ENCODE measurements at regions not wholly inside any gene's neighbourhood (a gene's known extent, or its start where the extent isn't known, plus 50 kb on each side); places are given as distances from the start of the nearest gene placed in this dataset.

- WGBS (ENCODE audit: insufficient coverage) = 100% methylated on average over 1 of the region's 2 CpGs
These were observed 155.3 kb upstream of the INHBA start for GRCh38 chr7:41858201-41858600.

GRCh38 chr7:41855798-41856197, 152.9 kb upstream of the INHBA start:
- H3K4me3 Mint-ChIP-seq = no peak overlapping the region
- no peak overlapping the region for H3K4me3 ChIP-seq (ENCODE audit: control extremely low read depth in 1 of 5, extremely low read depth in 1 of 5, insufficient read depth in 1 of 5, low read depth in 2 of 5, low read length in 4 of 5)
- H3K4me1 ChIP-seq (ENCODE audit: control insufficient read depth in 2 of 2, insufficient read depth in 2 of 2, low read length in 2 of 2) = no peaks in the 10 kb centered on the region
- no peaks in the 10 kb centered on the region for H3K27me3 Mint-ChIP-seq
- no peaks in the 10 kb centered on the region for H3K9me3 Mint-ChIP-seq (ENCODE audit: insufficient read depth)
- ATAC-seq (ENCODE audit: low read depth) = no peak
- H3K4me1 Mint-ChIP-seq = no peaks in the 10 kb centered on the region
- WGBS (ENCODE audit: insufficient coverage) = no CpG with 5 or more reads among the region's 1 CpG
- intact Hi-C loops (cut with micrococcal nuclease) = no loop called here
- no peak overlapping the region for H3K27ac ChIP-seq (ENCODE audit: low read length in 2 of 2)
- no peaks in the 10 kb centered on the region for H3K9me3 ChIP-seq (ENCODE audit: control extremely low read depth in 1 of 3, control insufficient read depth in 2 of 3, insufficient read depth in 1 of 3, low read length in 2 of 3)
- no peak overlapping the region for H3K4me2 ChIP-seq (replicated peaks; ENCODE audit: low read depth, low read length, poor library complexity, severe bottlenecking)
- no peaks in the 10 kb centered on the region for H4K20me1 ChIP-seq (ENCODE audit: control insufficient read depth, insufficient read depth, low read length, poor library complexity, severe bottlenecking)
- DNase-seq = no peak
- ChIA-PET POLR2A (no interaction called here), CTCF (no interaction called here)
- no peaks in the 10 kb centered on the region for H3K79me2 ChIP-seq (ENCODE audit: control insufficient read depth, insufficient read depth, low read length)
- no peak overlapping the region for H2AFZ ChIP-seq (ENCODE audit: insufficient read depth, low read depth, low read length, poor library complexity, severe bottlenecking)
- H3K9ac ChIP-seq (ENCODE audit: low read length) = no peak overlapping the region
- H3K27me3 ChIP-seq (replicated peaks in 1 of 4; ENCODE audit: control extremely low read depth in 1 of 4, control insufficient read depth in 3 of 4, insufficient read depth in 4 of 4, low read length in 3 of 4) = no peaks in the 10 kb centered on the region
- H3K36me3 ChIP-seq (replicated peaks in 1 of 2; ENCODE audit: control extremely low read depth in 1 of 2, control insufficient read depth in 1 of 2, extremely low read depth in 1 of 2, insufficient read depth in 2 of 2, low read length in 1 of 2) = no peaks in the 10 kb centered on the region
- no peak overlapping the region for H3K27ac Mint-ChIP-seq
- TF ChIP-seq, protein P1, sequence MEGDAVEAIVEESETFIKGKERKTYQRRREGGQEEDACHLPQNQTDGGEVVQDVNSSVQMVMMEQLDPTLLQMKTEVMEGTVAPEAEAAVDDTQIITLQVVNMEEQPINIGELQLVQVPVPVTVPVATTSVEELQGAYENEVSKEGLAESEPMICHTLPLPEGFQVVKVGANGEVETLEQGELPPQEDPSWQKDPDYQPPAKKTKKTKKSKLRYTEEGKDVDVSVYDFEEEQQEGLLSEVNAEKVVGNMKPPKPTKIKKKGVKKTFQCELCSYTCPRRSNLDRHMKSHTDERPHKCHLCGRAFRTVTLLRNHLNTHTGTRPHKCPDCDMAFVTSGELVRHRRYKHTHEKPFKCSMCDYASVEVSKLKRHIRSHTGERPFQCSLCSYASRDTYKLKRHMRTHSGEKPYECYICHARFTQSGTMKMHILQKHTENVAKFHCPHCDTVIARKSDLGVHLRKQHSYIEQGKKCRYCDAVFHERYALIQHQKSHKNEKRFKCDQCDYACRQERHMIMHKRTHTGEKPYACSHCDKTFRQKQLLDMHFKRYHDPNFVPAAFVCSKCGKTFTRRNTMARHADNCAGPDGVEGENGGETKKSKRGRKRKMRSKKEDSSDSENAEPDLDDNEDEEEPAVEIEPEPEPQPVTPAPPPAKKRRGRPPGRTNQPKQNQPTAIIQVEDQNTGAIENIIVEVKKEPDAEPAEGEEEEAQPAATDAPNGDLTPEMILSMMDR (IDR thresholded peaks at IDR 0.05) = no peak
- no peak for TF ChIP-seq EZH2 (IDR thresholded peaks at IDR 0.05; ENCODE audit: borderline replicate concordance, insufficient read depth, low read depth, low read length, poor library complexity, severe bottlenecking)

More at GRCh38 chr7:41858201-41858600, 155.3 kb upstream of the INHBA start:
- no peaks in the 10 kb centered on the region for H3K9me3 ChIP-seq (ENCODE audit: control extremely low read depth in 1 of 3, control insufficient read depth in 2 of 3, insufficient read depth in 1 of 3, low read length in 2 of 3)
- POLR2A ChIA-PET = no interaction called here
- no peaks in the 10 kb centered on the region for H3K27me3 Mint-ChIP-seq
- no peaks in the 10 kb centered on the region for H3K79me2 ChIP-seq (ENCODE audit: control insufficient read depth, insufficient read depth, low read length)
- intact Hi-C loops (cut with micrococcal nuclease) = no loop called here
- H3K4me3 Mint-ChIP-seq = no peak overlapping the region
- DNase-seq (no peak), ATAC-seq (ENCODE audit: low read depth) (no peak)
- H3K9ac ChIP-seq (ENCODE audit: low read length) = no peak overlapping the region
- no peaks in the 10 kb centered on the region for H3K27me3 ChIP-seq (replicated peaks in 1 of 4; ENCODE audit: control extremely low read depth in 1 of 4, control insufficient read depth in 3 of 4, insufficient read depth in 4 of 4, low read length in 3 of 4)
- no peak for TF ChIP-seq EZH2 (IDR thresholded peaks at IDR 0.05; ENCODE audit: borderline replicate concordance, insufficient read depth, low read depth, low read length, poor library complexity, severe bottlenecking)
- TF ChIP-seq, protein P1 (IDR thresholded peaks at IDR 0.05) = no peak
- CTCF ChIA-PET = no interaction called here
- H3K4me1 ChIP-seq (ENCODE audit: control insufficient read depth in 2 of 2, insufficient read depth in 2 of 2, low read length in 2 of 2) = peaks cover 6 to 7% of the 10 kb centered on the region in 2 donors
- no peak overlapping the region for H3K27ac Mint-ChIP-seq
- H3K27ac ChIP-seq (ENCODE audit: low read length in 2 of 2) = no peak overlapping the region
- H3K36me3 ChIP-seq (replicated peaks in 1 of 2; ENCODE audit: control extremely low read depth in 1 of 2, control insufficient read depth in 1 of 2, extremely low read depth in 1 of 2, insufficient read depth in 2 of 2, low read length in 1 of 2) = no peaks in the 10 kb centered on the region
- H3K4me2 ChIP-seq (replicated peaks; ENCODE audit: low read depth, low read length, poor library complexity, severe bottlenecking) = no peak overlapping the region
- no peak overlapping the region for H2AFZ ChIP-seq (ENCODE audit: insufficient read depth, low read depth, low read length, poor library complexity, severe bottlenecking)
- no peaks in the 10 kb centered on the region for H3K9me3 Mint-ChIP-seq (ENCODE audit: insufficient read depth)
- H4K20me1 ChIP-seq (ENCODE audit: control insufficient read depth, insufficient read depth, low read length, poor library complexity, severe bottlenecking) = no peaks in the 10 kb centered on the region
- no peak overlapping the region for H3K4me3 ChIP-seq (ENCODE audit: control extremely low read depth in 1 of 5, extremely low read depth in 1 of 5, insufficient read depth in 1 of 5, low read depth in 2 of 5, low read length in 4 of 5)
- peaks cover 9% of the 10 kb centered on the region for H3K4me1 Mint-ChIP-seq
